Endothelial cell (in vitro differentiated cells): ENCODE measurements at regions not wholly inside any gene's neighbourhood (a gene's known extent, or its start where the extent isn't known, plus 50 kb on each side); places are given as distances from the start of the nearest gene placed in this dataset.

Experiments
- DNase-seq: peaks from one replicate; pipeline ENCODE4 v3.0.0; 2021; ENCODE audit warnings: low spot score
- H3K27ac Mint-ChIP-seq: one replicate; pipeline ENCODE4 v1.8.0; 2021; ENCODE audit warnings: mixed read lengths, inconsistent platforms; ENCODE audit not compliant: unreplicated experiment
- H3K27me3 Mint-ChIP-seq: one replicate; pipeline ENCODE4 v1.8.0; 2021; ENCODE audit warnings: mild to moderate bottlenecking, moderate library complexity, mixed read lengths, inconsistent platforms; ENCODE audit not compliant: unreplicated experiment
- H3K36me3 Mint-ChIP-seq: one replicate; pipeline ENCODE4 v1.8.0; 2021; ENCODE audit warnings: mild to moderate bottlenecking, low read depth, mixed read lengths, inconsistent platforms; ENCODE audit not compliant: unreplicated experiment
- H3K4me1 Mint-ChIP-seq: one replicate; pipeline ENCODE4 v1.8.0; 2021; ENCODE audit warnings: mild to moderate bottlenecking, mixed read lengths, inconsistent platforms; ENCODE audit not compliant: unreplicated experiment
- H3K4me3 Mint-ChIP-seq: one replicate; pipeline ENCODE4 v1.8.0; 2021; ENCODE audit warnings: mild to moderate bottlenecking, mixed read lengths, inconsistent platforms; ENCODE audit not compliant: unreplicated experiment
- H3K9me3 Mint-ChIP-seq: one replicate; pipeline ENCODE4 v1.8.0; 2021; ENCODE audit warnings: mixed read lengths, inconsistent platforms; ENCODE audit not compliant: unreplicated experiment
- TF ChIP-seq, protein P1 (sequence below): fragments of 200-600 bp; sonication (generic); IDR thresholded peaks from one replicate; pipeline ENCODE4 v1.5.0; 2021; ENCODE audit warnings: antibody characterized with exemption; ENCODE audit not compliant: unreplicated experiment

DNA sequence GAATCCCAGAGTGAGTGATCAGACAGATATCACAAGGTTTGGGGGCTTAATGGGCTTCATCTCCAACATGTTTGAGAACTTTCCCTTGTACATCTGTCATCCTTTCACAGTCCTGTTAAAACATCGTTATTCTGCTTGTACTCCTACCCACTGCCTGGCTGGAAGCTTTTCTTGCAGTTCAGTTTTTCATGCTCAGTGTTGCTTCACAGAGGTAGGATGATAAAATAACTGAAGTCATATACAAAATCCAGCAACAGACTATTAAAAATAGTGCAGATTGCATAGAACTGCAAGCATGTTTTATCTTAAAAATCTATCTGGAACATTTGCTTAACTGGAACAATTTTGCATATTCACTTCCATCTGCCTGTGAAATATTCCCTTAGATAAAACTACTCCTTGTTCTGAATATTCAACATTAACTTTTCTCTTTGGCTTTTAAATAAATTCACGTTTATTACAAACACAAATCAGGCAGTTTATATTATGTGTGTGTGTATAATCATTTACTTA lies 579.6 kb upstream of the IGFBP7 start:
- Mint-ChIP-seq H3K36me3 (no peaks in the 10 kb centered on the region), H3K4me1 (no peaks in the 10 kb centered on the region), H3K27ac (no peak overlapping the region), H3K9me3 (peaks cover 6% of the 10 kb centered on the region), H3K27me3 (no peaks in the 10 kb centered on the region), H3K4me3 (no peak overlapping the region)
- TF ChIP-seq, protein P1, sequence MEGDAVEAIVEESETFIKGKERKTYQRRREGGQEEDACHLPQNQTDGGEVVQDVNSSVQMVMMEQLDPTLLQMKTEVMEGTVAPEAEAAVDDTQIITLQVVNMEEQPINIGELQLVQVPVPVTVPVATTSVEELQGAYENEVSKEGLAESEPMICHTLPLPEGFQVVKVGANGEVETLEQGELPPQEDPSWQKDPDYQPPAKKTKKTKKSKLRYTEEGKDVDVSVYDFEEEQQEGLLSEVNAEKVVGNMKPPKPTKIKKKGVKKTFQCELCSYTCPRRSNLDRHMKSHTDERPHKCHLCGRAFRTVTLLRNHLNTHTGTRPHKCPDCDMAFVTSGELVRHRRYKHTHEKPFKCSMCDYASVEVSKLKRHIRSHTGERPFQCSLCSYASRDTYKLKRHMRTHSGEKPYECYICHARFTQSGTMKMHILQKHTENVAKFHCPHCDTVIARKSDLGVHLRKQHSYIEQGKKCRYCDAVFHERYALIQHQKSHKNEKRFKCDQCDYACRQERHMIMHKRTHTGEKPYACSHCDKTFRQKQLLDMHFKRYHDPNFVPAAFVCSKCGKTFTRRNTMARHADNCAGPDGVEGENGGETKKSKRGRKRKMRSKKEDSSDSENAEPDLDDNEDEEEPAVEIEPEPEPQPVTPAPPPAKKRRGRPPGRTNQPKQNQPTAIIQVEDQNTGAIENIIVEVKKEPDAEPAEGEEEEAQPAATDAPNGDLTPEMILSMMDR, result no peak
- DNase-seq, result no peak

- H3K27ac Mint-ChIP-seq, result no peak overlapping the region
- H3K4me1 Mint-ChIP-seq, result no peaks in the 10 kb centered on the region
- H3K9me3 Mint-ChIP-seq, result no peaks in the 10 kb centered on the region
- TF ChIP-seq, protein P1, result no peak
- H3K4me3 Mint-ChIP-seq, result no peak overlapping the region
- no peaks in the 10 kb centered on the region for H3K27me3 Mint-ChIP-seq
- no peaks in the 10 kb centered on the region for H3K36me3 Mint-ChIP-seq
- DNase-seq, result no peak
These were observed 572.1 kb upstream of the IGFBP7 start for GRCh38 chr4:57682275-57682674.

DNA sequence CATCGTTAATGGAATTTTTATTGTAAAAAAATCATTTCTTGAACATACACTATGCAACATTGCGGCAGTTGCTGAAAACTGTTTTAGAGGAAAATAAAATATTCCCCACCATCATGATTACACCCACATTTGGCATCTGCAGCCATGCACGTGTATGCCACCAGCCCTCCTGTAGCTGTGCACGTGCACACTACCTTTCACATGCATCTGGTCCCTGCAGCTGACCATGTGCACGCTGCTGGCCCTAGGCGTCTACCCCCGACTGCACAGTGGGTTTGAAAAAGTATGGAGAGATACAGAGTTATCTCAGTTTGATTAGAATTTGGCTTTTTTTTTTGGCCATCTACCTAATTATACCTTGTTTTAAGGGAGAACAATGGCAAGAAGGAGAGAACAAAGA lies 569.8 kb upstream of the IGFBP7 start:
- no peaks in the 10 kb centered on the region for H3K9me3 Mint-ChIP-seq
- DNase-seq, result no peak
- H3K4me3 Mint-ChIP-seq, result no peak overlapping the region
- no peaks in the 10 kb centered on the region for H3K36me3 Mint-ChIP-seq
- H3K4me1 Mint-ChIP-seq, result no peaks in the 10 kb centered on the region
- TF ChIP-seq, protein P1, result no peak
- no peak overlapping the region for H3K27ac Mint-ChIP-seq
- H3K27me3 Mint-ChIP-seq, result no peaks in the 10 kb centered on the region

DNA sequence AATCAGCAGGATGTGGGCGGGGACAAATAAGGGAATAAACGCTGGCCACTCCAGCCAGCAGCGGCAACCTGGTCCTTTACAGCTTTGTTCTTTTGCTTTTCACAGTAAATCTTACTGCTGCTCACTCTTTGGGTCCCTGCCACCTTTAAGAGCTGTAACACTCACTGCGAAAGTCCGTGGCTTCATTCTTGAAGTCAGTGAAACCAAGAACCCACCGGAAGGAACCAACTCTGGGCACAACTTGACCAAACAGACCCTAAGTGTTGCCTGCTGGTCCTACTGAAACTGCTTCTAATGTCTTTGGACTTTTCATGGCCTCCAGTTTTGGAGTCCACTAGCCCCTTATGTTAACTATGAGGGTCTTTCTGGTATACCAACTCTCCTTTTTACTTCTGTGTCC lies 566.2 kb upstream of the IGFBP7 start:
- Mint-ChIP-seq H3K27me3 (no peaks in the 10 kb centered on the region), H3K4me3 (no peak overlapping the region), H3K27ac (no peak overlapping the region), H3K4me1 (no peaks in the 10 kb centered on the region), H3K36me3 (no peaks in the 10 kb centered on the region), H3K9me3 (no peaks in the 10 kb centered on the region)
- TF ChIP-seq, protein P1, result no peak
- no peak for DNase-seq

DNA sequence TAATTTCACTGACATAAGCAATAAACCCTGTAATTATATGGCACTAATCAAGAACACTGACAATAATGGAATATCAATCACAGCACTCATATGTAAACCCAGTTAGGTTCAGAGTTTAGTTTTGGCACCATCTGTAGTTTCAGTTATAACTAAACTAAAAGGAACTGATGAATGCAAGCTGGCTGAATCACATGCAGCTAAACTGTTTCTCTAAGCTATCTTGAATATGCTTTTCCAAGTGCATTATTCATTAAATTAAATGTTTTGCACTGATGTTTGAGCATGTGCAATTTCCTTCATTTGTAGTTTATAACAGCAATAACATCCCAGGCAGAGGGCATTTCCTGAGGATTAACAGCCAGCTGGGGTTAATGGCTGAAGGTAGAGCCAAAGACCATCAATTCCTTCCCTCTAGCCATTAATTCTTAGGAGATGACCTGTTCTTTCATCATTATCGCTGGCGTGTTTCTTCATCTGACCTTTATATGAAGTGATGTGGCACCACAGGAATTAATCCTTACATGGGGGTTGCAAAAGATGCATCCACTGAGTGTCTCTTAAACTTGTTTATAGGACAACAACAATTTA lies 562.8 kb upstream of the IGFBP7 start:
- no peaks in the 10 kb centered on the region for H3K36me3 Mint-ChIP-seq
- DNase-seq, result no peak
- no peaks in the 10 kb centered on the region for H3K9me3 Mint-ChIP-seq
- TF ChIP-seq, protein P1, result no peak
- H3K27ac Mint-ChIP-seq, result no peak overlapping the region
- H3K4me1 Mint-ChIP-seq, result peaks cover 14% of the 10 kb centered on the region
- no peak overlapping the region for H3K4me3 Mint-ChIP-seq
- no peaks in the 10 kb centered on the region for H3K27me3 Mint-ChIP-seq
